ENCODE measurements at regions not wholly inside any gene's neighbourhood (a gene's known extent, or its start where the extent isn't known, plus 50 kb on each side); places are given as distances from the start of the nearest gene placed in this dataset.

DNA sequence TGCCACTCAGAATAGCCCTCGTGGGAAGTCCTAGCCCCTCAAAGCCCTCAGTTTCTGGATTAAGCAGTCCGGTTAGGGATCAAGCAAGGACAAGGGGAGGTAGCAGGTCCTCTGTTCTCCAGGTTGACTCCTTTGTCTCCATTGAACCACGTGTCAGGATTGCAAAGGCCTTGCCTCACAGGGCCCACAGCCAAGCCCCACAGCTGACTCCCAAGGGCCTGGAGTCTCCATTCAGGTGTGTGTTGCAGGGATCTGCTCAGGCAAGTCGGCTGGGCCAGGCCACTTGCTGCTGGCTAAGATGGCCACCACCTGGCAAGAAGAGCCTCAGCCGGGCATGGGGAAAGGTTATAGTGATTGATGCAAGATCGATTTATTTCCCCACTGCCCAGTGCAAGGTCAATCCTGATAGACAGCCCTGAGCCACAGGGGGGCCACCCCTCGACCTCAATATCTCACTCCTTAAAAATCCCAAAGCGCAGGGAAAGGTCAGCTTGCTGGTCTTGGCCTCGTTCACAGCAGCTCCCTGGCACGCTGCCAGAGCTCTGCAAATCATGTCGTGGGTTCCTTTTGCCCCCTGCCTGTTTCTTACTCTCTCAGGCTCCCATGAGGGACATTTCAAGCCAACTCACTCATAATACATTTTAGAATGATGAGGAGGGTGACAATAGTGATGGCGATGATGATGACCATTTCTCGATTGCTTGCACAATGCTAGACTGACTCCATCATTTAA, 75.9 kb downstream of the EDN3 start:
- DNase-seq (ENCODE audit: low spot score): no peak

DNA sequence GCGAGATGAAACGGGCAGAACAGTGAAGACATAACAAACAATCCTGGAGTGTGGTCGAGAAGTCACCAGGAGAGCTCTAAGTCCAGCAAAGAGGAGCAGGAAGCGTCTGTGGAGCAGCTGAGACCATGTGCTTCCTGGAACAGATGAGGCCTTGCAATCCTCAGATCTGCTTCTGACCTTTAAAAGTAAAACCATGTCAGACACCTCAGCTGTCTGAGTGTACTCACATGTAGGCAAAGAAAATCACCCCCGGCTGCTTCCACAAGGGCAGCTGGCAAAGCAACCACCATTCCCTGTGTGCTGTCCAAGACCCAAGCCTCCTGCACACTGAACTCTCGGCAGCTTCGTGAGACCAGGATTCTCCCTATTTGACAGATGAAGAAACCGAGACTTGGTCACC, 76.6 kb downstream of the EDN3 start:
- no peak for DNase-seq (ENCODE audit: low spot score)

DNA sequence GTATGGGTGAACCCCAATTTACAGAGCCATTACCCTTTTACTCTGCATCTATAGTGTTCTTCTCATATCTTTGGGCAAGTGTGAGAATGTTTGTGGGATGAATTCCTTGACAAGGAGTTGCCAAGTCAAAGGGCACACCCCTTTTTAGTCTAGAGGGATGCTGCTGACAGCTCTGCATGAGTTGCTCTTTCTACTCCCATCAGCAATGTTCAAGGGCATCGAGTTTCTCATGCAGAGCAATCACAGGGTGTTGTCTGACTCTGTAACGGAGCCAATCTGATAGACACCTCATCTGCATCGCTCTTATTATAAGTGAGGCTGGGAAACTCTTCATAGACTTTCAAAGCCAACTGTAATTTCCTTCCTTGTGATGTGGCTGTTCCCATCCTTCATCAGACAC, 77.4 kb downstream of the EDN3 start:
- no peak for DNase-seq (ENCODE audit: low spot score)

DNA sequence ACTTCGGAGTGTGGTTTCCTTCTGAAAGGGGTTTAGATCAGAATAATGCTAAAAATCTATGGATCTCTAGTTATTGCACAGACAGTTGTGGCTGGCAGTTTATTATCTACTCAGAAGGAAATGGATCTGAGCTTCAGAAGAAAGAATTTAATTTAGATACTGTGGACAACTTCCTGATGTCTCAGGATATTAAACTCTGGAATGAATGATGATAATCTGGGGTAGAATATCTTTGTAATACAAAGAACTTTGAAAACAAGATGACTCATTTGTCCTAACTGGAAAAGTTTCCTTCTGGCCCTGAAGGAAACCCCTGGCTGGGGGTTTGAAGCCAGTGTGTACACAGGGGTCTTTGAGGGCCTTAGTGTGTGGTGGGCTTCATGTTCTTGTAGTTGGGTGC, 78.0 kb downstream of the EDN3 start:
- DNase-seq (ENCODE audit: low spot score): no peak

DNA sequence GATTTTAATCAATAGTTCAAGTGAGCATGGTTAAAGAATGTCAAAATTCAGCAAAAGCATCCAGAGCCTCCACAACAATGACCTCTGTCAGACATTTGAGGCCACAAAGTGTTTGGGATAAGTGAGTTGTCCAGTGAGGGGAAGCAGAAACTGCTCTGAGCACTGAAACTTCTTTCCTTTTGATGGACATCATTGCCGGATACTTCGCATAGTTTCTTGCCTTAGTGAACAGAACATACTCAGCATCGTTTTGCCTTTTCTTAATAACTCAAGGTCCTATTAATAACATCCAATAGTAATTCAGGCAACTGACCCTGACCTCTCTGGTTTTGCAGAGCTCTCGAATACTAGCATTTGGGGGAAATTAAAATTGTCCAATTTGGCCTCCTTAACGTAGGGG, 78.6 kb downstream of the EDN3 start:
- DNase-seq (ENCODE audit: low spot score): no peak

DNA sequence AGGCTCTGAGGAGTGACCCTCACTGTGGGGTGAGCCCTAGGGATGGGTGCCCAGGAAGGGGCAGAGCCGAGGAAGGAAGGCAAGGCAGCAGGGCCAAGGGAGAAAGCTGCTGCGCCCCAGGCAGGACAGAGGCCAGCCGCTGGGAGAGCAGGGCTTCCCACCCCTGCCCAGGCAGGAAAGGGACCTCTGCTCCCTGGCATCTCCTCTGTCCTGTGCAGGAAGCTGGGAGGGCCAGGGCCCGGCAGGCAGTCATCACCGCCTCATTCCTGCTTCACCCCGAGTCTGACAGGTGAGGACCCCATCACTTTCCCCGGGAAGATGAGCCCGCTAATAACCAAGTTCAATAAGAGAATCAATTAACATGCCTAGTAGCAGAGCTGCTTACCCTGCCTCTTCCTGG, 81.3 kb downstream of the EDN3 start:
- DNase-seq (ENCODE audit: low spot score): no peak

DNA sequence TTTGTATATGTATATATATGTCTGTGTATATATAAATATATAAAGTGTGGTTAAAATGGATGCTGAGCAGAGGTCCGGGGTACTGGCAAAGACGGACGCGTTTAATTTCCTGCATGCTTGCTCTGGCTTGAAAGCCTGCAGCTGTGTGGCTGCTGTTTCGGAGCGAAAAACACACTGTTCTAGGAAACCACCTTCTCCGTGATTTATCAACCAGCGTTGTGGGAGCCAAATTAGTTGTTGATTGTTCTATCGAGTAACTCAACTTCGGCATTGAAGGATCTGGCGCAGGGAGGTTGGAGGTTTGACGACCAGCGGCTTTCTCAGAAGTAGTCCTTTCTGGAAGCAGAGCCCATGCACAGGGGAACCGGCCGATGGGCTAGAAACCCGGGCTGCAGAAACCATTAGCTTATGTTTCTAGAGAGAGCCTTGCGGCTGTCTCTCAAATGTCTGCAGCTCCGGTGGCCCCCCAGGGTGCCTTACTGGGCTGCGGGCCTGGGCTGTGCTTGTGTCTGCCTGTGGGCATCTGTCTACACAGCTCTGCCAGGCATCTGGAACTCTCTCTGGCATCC, 81.8 kb downstream of the EDN3 start:
- DNase-seq (ENCODE audit: low spot score): no peak

DNA sequence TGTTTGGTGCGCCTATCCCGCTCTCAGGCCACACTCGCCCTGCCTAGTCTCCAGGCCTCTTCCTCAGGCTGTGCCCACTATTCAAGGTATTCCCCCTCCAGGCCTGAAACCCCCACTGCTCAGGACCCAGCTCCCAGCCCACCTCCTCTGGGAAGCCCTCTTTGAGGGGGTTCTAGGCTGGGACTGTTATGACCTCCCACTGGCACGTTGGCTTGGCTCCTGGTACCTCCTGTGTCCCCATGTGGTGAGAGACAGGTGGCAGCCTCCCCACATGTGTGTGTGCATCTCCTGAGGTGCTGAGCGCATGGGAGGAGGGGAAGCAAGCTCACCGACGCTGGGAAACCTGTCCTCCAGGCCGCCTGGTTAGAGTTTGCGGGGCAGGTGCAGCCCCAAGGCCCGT, 82.5 kb downstream of the EDN3 start:
- no peak for DNase-seq (ENCODE audit: low spot score)

DNA sequence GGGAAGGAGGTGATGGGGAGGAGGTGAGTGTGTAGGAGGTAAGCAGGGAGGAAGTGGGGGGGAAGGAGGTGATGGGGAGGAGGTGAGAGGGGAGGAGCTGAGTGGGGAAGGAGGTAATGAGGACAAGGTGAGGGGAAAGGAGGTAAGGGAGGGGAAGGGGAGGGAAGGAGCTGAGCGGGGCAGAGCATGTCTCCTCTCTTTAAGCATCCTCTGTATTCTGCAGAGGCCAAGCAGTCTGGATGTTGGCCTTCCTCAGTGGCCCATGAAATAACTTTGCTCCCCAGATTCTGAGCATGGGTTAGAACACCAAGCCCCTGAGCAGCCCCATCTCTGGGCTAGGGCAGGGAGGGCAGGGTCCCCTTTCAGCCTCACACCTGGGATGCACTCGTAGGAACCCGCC, 84.6 kb downstream of the EDN3 start:
- DNase-seq (ENCODE audit: low spot score): no peak

DNA sequence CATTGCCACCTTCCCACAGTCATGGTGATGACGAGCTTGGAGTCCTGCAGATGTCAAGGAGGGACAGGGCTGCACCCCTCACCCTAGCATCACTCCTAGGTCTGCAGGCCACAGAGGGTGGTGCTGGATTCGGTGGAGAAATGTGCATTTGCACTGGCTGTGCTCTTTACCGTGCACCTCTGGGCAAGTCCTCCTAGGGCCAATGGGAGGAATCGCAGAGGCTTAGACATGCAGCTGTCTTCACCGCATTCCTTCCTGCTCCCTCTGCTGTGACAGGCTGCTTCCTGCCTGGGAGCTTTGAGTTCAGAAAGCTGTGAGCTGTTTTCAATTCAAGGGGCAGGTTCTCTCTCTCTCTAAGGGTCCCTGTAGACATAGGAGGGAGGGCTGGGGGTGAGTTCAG, 85.1 kb downstream of the EDN3 start:
- DNase-seq (ENCODE audit: low spot score): peak; percentile 60

DNA sequence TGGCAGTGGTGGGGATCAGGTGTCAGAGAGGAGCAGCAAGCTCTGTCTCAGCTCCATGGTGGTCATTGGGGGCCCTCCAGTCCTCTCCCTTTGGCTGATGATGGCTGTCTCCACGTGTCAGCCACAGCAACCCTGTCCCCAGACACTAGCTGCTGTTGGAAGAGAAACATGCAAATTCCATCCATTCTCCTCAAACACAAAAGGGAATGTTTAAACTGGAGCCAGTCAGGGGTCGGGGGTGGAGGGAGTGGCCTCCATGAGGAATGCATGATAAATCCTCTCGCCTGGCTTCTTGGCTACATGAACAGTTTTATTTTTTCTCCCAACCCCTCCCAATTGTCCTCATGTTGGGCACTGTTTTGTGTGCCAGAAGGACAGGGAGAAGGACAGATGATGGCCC, 86.4 kb downstream of the EDN3 start:
- no peak for DNase-seq (ENCODE audit: low spot score)

DNA sequence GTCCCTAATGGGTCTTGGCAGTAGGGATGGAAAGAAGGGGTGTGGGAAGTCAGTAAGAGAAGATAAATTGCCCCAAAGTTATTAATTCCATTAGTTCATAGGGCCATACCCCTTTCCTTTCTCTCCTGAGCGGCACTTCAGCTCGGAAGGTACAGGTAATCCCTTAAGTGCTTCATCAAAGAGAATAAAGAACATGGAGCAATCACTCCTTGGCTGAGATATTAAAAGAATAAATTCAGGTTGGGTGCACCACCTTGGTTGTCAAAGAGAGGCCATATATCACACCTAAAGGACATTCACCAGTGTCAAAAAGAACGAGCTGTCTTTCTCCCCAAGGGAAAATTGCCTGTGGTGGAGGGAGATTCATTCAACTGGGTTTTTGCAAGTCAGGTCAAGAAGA, 87.5 kb downstream of the EDN3 start:
- DNase-seq (ENCODE audit: low spot score): no peak

DNA sequence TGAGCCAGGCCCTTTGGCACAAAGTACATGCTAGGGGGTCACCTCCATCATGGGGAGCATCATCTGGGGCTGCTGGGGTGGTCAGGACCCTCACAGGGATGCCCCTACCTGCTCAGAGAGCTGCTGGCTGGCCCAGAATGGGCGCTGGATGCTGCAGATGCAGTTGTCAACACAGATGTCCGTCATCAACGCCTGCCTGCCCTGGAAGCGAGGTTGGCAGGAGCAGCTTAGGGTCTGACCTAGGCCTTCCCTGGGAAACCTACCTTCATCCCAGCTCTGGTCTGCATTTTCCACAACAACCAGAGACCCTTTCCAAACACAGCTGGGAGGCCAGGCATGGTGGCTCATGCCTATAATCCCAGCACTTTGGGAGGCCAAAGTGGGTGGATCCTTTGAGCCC, 88.0 kb downstream of the EDN3 start:
- DNase-seq (ENCODE audit: low spot score): no peak

DNA sequence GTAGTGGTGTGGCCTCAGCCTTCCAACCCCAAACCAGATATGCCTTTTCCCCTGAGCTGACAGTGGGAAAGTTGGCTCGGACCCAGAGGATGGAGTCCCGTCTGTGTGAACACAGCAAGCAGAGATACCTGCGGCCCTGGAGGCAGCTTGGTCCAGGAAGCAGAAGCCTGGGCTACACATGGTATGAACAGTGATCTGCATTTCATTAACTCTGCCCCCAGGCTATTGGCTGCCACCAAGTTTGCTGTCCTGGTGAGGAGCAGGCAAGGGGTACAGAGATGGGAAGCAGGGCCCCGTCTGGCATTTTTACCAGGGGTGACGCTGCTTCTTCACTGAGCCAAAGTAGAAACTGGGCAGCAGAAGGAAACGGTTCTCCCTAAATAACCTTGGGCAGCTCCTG, 90.0 kb downstream of the EDN3 start:
- DNase-seq (ENCODE audit: low spot score): no peak

DNA sequence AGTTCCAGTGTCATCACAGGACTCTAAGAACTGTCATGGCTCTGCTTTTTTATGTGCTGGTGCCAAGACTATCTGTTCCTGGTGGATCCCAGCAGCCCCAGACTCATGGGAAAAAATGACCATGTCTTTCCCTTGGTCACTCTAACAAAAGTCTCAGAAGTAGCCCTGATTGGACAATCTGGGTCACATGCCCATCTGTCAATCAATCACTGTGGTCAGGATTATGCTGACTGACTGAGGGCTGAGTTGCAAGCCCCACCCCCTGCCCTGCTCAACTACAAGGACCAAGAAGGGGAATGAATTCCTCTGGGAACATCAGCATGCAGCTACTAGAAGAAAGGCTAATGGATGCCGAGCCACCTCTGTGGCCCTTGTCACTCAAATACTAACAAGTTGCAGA, 91.6 kb downstream of the EDN3 start:
- DNase-seq (ENCODE audit: low spot score): no peak

DNA sequence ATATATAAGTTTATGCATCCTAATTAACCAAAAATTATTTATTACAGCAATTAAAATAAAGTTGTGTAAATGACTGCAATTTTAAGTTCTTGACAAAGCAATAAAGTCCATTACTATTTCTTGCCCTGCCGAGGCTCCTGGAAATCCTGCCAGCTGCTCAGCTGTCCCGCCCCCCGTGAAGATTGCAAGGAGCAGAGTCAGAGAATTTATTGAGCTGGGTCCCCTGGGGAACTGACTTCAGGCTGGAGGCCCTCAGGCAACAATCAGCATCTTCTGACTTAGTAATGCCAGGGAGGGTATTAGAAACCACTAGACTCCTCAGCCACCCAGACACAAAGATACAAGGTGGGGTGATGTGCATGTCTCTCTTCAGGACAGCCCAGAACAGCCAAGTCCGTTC, 92.3 kb downstream of the EDN3 start:
- DNase-seq (ENCODE audit: low spot score): no peak

DNA sequence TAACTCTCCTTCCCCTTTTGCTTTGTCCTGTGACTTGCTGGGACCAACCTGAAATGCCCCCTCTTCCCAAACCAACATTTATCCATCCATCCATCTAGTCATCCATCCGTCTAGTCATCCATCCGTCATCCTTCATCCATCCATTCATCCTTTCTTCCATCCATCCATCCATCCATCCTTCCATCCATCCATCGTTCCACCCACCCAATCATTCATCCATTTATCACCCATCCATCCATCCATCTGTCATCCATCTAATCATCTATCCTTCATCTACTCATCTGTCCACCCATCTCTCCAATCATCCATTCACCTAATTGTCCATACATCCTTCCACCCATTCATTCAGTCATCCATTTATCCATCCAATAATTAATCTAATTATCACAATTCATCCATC, 92.7 kb downstream of the EDN3 start:
- DNase-seq (ENCODE audit: low spot score): no peak

DNA sequence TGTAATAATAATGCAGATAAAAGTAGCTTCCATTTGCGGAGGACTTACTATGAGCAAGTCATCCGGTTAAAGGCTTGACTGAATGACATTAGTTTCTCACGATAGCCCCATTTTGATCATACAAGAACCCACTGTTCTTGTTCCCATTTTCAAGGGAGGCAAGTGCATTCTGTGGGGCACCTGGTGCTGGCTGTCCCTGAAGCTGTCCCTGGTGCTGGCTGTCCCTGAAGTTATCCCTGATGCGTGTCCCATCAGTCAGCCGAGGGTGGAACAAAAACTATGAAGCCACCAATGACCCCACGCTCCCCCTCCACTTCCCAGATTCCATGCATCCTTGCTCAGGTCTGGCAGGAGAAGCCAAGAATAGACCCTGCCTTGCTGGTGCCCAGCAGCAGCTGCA, 95.3 kb downstream of the EDN3 start:
- no peak for DNase-seq (ENCODE audit: low spot score)

DNA sequence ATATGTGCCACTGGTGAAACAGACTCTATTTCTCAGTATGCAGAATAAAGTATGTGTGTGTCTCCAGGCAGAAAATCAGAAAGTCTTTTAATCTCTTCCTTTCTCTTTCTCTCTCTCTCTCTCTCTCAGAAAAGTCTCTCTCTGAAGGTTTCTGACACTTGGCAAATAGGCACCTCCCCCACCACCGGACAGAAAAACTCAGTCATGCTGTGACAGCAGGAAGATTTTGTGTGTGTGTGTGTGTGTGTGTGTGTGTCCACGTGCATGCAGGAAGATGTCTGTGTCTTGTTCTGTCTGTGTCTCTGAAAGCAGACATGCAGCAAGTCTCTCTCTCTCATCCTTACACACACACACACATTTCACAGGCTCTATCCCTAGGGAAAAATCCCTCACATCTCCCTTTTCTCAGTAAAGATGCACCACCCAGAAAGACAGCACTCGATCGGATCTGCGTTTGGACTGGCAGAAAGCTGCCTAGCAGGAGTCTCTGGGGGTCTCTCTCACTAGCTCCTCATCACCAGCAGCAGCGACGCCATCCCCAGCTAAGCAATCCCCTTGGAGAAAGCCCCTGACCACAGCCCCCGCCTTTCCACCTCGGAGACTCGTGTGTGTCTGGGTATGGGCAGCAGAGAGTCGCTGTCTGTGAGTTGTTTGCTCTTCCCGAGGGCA, 98.3 kb downstream of the EDN3 start:
- no peak for DNase-seq (ENCODE audit: low spot score)

DNA sequence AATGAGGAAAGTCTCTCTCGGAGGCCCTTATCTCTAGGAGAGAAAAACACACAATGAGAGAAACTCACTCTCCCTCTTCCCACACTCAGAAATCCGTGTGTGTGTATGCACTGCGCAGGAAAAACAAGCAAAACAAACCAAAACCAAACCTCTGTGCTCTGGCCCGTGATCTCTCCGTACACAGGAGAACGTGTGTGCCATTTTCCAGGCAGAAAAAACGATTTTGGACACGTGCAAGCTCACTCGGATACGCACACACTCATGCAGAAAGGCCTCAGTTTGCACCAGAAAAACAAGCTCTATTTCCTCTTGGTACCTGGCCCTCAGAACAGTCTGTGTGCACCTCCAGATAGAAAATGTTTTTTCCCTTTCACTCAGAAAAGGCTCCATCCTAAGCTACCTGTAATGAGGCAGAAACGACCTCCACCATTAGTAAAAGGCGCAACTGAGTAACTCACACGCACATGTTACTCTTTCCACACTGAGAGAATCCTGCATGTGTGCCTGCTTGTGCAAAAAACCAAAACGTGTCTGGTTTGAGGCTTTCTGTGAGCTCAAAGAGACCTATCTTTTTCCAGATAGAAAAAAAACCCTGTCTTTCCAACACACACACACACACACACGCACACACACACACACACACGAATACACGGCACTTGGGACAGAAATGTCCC, 99.2 kb downstream of the EDN3 start:
- no peak for DNase-seq (ENCODE audit: low spot score)

DNA sequence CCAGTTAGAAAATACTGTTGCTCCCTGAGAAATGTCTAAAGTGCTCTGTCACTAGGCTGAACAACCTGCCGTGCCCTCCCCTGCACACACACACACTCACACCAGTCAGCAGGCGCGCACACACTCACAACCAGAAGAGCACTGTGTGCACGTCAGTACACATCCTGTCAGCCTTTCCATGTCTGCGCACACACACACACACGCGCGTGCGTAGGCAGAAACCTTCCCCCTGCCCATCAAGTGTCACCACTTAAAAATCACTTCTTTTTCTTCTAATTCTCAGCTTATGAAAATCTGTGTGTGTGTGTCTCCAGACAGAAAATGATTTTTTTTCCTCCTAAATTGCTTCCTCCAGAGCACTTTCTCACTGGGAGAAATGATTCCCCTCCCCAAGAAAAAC, 100.3 kb downstream of the EDN3 start:
- no peak for DNase-seq (ENCODE audit: low spot score)

DNA sequence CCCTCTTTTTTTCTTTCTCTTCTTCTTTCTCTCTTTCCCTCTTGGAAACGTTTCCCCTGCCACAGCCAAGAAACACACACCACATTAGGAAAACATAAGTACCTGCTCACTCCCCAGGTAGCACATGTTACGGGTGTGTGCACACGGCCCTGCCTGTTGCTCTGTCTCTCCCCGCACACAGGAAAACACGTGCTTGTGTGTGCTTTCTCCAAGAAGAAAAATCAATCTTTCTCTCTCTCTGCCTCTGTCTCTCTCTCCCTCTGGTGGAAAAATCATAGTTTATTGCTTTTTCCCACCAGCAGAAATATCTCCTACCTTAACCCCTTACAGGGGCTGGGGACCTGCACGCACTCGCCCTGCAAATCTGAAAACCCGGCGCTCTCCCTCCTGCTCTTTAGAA, 102.3 kb downstream of the EDN3 start:
- DNase-seq (ENCODE audit: low spot score): no peak

DNA sequence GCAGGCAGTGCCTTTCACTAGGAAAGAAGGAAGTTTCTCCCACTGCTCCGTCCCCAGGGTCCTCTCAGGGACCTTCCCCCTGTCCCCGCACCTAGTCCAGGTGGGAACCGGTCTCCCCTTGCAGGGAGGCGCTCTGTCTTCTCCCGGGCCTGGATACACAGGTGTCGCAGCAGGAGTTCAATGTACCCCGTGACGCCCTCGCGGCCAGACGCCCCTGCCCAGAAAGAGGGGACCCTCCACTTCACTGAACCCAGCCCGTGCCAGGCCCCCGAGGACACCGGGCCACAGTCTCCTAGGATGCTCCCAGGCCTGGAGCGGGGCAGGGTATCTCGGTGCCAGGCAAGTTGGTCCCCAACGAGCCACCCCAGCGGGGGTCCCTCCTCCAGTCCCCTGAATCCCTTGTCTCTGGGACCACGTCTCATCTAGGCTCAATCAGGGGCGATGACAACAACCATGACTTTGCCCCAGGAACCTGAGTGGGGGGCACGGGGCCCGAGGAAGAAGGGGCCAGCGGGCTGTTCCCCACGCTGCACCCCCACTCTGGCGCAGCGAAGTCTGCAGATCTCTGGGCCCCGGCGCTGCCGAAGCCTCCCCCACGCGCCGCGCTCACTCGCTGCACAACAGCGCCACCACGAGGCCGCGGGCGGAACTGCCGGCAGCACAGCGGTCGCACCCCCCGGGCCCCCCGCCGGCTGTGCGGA, 103.0 kb downstream of the EDN3 start:
- DNase-seq (ENCODE audit: low spot score): peak; percentile 93
